ENCODE measurements at regions not wholly inside any gene's neighbourhood (a gene's known extent, or its start where the extent isn't known, plus 50 kb on each side); places are given as distances from the start of the nearest gene placed in this dataset.

DNA sequence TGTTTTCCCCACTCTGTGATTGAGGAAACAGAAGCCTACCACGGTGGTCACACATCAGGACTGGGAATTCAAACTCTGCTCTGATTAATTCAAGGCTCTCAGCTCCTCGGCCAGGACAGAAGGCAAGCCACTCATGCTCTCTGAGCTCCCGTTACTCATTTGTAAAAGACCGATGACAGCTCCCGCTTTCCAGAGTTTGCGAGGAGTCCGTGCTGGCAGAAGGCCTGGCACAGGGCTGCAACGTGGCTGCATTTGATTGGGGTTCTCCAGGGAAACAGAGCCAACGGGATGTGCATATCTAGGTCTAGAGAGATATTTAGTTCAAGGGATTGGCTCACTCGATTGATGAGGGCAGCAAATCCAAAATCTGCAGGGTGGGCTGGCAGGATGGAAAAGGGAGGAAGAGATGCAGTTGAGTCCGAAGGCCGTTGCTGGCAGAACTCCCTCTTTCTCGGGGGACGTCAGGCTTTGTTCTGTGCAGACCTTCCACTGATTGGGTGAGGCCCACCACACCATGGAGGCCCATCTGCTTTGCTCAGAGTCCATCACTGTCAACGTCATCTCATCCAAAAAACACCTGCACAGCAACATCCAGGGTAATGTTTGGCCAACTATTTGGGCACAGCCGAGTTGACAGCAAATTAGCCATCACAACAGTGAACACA lies 215.5 kb upstream of the RPL38 start:
- TF ChIP-seq BHLHE40 (IDR thresholded peaks at IDR 0.05; ENCODE audit: borderline replicate concordance) (no peak), SP1 (IDR thresholded peaks at IDR 0.05) (no peak), FOXA1 (IDR thresholded peaks at IDR 0.05) (no peak), TARDBP (IDR thresholded peaks at IDR 0.05) (no peak), FOXM1 (IDR thresholded peaks at IDR 0.05; ENCODE audit: borderline replicate concordance) (peak; percentile 10; the same call in 1 of the 2 replicates)

All from HEK293T (cell line).